UCSD-AML1 (cell line): ENCODE measurements at regions not wholly inside any gene's neighbourhood (a gene's known extent, or its start where the extent isn't known, plus 50 kb on each side); places are given as distances from the start of the nearest gene placed in this dataset.

ENCODE experiments used
- DNase-seq: peaks from one replicate; lab custom pipeline; 2025; ENCODE audit not compliant: unreplicated experiment; lab: John Stamatoyannopoulos, UW

DNA sequence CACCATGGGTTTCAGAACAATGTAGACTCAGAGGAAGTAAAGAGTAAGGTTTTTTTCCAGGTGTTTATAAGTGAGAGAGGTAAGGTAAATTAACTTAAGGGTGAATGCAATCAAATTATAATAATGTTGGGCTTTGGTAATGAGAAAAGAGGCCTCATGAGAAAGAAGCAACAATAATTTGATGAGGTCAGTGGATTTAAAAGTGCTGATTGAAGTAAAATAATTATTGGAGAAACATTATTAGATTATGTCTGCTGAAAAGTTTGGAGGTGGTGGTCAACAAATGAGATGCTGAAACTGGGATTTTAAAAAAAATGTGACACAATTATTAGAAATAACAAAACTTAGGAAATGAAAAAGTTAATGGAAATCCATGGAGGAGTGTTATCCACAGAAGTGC lies 187.4 kb upstream of the BRINP3 start:
- no peak for DNase-seq

DNA sequence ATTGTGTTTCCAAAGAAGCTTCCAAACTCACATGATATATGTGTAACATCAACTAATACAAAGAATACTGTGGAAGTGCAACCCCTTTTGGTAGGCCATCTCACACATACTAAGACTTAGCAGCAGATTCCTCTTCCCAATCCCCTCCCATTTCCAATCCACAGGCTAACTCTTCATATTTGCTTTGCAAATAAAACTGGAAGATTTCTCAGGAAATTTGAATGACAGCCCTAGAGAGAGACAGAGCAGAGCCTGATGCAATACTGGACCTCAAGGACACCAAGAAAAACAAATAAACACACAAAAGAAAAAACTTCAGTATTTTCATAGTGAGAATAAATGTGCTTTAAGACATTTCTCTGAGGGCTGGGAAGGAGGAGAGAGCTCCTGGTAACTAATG lies 190.2 kb upstream of the BRINP3 start:
- DNase-seq = no peak

DNA sequence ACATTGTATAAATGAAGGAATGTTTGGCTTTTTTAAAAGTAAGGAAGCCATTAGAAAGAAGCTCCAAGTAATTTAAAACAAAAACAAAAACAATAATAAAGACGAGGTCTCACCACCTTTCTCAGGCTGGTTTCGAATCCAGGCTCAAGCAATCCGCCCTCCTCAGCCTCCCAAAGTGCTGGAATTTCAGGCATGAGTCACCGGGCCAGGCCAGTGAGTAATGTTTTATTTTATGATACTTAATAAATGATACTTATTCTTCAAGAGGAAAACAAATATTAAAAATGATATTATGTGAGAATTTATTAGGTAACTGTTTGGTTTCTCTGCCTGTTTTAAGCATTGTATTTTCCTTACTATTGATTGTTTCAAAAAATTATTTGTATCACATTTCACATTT lies 201.4 kb upstream of the BRINP3 start:
- no peak for DNase-seq

DNA sequence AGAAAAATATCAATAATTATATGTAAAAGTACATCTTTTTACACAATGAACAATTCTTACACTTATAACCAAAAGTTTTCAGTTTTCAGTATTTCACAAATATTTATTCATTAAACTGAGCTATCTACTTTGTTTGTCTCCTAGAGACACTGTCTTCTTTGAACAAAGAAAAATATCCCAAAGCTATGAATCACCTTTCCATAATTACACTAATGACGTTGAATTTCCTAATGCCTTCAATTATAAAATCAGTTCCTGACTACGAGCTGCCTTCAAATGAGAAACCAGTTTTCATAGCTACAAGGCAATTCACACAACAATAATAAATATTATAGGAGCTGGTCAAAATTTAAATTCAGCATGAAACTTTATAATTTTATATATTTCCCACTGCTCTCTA lies 201.8 kb upstream of the BRINP3 start:
- DNase-seq = no peak

DNA sequence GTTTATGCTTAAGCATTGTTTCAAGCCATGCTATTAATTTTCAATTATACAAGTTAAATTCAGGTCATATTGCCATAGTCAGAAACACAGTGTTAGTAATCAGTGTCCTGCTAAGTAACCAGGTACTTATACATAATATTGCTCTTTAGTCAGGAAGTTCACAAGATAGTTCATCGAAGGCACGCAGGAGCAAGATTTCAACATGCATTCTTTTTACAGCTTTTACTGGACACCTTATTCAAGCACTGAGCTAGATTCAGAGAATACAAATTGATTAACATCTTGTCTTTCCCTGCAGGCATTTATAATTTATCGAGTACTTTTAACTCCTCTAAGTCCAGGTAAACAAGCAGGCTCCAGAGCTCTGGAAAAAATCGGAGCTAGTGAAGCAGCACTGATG lies 202.3 kb upstream of the BRINP3 start:
- DNase-seq = no peak

DNA sequence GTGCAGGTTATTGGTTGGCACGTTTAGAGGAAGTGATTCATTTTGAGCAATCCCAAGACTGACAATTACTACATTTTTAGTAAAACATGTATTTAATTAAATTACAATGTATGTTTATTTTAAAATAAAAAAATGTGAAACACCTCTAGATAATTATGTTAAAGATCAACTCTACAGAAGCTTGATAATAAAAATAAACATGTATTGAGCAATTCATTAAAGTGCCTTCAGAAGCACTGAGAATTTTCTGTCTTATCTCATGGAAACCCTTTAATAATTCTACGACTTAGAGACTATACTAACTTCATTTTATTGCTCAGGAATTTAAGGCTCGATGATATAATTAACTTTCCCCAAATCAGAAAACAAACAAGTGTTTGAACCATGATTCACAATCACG lies 208.0 kb upstream of the BRINP3 start:
- no peak for DNase-seq

DNA sequence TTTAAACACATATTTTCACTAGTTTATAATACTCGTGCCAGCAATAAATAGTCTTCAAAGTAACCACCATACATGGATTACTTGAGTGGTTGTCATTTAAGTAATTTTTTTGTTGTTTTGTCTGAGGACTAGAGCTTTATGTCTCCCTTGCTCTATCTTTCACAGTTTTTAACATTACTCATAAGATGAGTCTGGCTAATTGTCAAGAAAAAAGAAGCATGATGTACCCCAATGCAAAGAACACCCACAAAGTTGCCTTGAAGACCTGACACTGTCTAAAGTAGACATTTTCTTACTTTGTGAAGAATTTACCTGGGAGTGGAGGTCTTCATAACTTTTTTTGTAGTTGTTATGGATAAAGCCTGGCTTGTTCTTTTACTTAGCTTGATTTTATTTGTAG lies 210.4 kb upstream of the BRINP3 start:
- DNase-seq = no peak

DNA sequence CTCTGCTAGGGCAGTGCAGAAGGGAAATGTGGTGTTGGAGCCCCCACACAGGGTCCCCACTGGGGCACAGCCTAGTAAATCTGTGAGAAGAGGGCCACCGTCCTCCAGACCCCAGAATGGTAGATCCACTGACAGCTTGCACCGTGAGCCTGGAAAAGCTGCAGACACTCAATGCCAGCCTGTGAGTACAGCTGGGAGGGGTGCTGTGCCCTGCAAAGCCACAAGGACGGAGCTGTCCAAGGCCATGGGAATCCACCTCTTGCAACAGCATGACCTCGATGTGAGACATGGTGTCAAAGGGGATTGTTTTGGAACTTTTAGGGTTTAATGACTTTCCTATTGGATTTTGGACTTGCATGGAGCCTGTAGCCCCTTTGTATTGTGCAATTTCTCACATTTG lies 220.8 kb upstream of the BRINP3 start:
- peak; percentile 3 for DNase-seq

DNA sequence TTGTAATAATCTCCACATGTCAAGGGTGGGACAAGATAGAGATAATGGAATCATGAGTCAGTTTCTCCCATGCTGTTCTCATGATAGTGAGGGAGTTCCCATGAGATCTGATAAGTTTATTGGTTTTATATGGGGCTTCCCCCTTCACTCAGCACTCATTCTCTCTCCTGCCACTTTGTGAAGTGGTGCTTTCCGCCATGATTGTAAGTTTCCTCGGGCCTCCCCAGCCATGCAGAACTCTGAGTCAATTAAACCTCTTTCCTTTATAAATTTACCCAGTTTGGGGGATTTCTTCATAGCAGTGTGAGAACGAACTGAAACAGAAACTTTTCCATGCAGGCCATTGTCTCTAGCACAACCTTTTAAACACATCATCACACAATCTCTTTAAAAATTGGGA lies 221.5 kb upstream of the BRINP3 start:
- no peak for DNase-seq

DNA sequence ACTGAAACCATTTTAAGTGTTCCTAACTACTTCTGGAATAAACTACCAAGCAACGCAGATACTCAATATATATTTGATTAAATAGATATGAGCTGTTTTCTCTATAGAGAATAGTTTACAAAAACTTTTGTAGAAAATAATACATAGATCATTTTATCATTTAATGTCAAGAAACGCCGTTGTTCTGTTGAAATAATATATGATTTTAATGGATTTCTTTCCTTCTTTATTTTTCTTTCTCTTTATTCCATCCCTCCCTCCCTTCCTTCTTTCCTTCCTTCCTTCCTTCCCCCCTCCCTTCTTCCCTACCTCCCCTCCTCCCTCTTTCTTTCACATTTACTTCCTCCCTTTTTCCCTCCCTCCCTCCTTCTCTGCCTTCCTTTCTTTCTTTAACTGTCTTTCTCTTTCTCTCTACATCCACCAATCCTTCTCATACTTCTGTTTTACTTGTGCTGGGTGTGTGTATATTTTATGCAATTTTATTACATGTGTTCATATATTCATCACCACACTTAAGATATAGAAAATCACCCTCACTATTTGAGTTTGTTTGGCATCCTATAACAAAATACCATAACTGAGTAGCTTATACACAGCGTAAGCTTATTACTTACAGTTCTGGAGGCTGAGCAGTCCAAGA lies 230.9 kb upstream of the BRINP3 start:
- DNase-seq = no peak

DNA sequence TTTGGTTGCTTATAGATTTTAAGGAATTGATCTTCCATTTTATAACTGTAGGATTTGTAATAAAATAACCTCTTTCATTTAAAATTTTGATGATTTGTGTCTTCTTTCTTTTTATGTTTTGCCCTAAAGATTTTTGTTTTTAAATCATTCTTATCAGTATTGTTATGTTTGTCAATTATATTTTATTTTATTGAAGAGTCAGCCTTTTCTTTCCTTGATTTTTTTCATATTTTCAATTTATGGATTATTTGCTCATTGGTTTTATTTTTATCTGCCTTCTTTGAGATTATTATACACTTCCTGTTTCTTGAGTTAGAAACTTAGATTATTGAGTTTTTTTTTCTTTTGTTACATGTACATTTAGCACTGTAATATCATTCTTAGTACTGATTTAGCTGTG lies 233.4 kb upstream of the BRINP3 start:
- no peak for DNase-seq

DNA sequence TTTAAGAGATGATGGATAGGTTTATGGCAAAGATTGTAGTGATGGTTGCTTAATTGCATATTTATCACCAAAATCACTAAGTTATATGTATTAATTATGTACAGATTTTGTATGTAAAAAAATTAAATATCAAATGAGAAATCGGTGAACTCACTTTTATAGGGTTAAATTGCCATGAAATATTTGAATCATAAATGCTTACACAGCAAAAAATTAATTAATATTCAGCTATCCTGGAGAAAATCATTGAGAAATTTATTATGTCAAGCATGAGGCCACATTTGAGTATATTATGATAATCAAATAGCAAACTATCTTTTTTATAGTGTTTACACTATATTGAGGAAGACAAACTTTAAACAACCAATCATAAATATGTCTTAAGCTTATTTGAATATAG lies 239.4 kb upstream of the BRINP3 start:
- no peak for DNase-seq

DNA sequence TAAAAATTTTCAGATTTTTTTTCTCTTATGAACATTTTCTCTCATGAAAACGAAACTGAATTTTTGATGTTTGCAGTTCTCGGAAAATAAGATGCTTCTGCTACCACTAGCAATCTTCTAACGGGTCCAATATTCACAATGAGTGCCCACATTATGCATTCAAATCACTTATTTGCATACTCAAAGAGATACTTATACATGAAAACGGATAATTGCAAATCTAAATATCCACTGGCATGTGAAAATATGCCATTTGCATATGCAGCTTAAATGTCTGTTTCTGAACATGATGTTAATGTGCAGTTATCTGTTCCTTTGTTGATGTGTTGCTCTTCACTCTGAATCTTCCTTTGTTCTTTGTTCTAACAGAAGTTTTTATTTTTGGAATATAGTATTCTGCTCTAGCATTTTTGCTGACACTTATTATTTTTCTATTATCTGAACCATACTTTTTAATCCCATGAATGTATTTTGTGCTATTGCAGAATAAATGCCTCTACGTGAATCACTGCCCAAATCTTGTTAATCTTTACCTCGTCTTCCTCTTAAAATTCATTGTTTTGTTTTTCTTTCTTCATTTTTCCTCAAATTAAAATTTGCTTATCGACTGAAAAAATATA lies 259.4 kb upstream of the BRINP3 start:
- no peak for DNase-seq

DNA sequence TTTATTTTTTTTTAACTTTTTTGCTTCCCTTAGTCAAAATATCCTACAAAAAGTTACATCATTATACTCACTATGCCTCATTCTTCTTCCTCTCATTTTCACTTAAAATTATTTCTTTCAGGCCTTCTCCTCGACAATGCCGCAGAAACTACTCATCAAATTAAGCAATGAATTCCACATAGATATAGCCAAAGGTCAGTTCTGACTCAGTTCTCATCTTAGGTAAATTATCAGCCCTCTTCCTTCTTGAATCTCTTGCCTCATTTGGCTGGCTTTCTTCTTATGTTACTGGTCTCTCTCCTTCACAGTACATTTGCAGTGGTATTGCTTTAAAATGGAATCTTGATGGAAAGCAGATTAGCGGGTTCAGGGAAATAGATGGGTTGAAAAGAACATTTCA lies 260.7 kb upstream of the BRINP3 start:
- no peak for DNase-seq

DNA sequence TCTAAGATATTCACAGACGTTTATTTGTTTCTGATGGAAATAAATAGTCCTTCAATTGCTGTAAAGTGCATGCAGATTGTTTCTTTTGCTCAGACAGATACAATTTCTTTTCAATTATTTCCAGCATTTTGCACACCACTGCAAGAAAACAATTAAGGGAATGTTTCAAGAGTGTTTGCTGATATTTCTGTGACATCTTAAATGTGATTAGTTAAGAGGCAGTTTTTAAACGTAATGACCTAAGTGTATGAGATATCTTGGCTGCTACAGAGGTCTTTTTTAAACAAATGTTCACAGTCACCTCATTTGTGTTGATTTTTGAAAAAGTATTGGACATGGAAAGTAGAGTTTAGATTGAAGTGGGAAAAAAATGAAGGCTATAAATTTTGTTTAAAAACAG lies 262.3 kb upstream of the BRINP3 start:
- DNase-seq = no peak

DNA sequence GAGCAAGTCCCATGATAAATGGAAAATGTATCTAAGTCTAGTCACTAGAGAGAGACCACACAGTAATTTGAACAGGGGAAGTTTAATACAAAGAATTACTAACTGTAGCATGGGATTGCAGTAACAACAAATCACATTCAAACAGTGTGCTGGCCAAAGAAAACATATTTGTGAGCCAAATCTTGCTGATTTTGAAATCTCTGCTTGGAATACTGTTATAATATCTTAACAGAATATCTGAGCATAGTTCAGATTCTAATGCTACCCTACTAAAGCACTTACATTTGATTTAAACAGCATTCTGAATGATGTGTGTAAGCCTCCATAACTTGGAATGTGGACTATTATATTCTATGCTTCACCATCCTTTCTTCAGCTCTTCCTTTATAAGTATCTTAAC lies 270.0 kb upstream of the BRINP3 start:
- no peak for DNase-seq

DNA sequence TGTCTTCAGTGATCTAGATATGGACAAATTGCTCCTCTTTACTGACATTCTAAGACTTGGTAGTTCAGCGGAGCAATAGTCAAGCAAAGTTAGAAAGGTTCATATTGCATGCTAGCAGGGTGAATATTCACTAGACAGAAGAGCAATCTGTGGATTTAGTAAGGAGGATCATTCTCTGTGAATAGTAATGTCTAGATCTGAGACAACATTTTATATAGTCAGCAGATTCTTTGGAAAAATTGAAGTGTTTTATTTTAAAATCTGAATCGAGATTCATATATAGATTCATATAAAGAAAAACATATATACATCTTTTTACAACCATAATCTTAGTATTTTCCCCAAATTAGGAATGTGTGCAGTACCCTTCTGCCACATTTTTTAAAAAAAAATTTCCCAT lies 274.5 kb upstream of the BRINP3 start:
- DNase-seq = no peak

DNA sequence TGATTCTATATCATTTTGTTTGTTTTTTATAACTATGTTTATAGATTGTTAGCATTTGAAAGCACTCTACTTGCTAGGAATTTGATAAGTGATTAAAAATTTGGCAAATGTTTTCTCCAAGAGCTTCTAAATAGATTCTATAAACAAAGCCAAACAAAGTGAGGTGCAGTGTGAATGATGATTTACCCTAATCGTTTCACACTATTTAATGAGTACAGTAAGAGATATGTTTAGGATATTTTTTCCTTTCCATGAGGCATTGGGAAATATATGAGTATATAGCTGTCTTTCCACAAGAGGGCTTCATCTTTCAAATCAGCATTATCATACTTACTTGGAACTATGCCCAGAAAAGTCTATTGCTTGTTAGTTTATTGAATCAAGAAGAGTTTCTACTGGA lies 277.0 kb upstream of the BRINP3 start:
- no peak for DNase-seq

DNA sequence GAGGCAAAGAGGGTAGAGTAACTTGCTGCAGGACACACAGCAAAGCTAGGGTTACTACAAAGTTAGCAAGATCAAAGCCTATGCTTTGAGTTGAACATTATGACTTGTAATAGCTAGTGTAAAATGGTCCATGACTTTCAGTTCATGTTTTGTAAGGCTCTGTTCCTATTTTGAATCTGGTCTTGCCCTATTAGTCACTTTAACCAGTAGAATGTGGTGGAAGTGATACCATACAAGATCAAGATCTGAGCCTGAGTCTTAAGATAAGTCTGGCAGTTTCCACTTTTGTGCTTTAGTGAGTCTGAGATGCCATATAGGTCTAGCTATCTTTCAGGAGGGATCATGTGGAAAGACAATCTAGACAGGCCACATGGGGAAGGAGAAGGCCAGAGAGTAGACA lies 282.1 kb upstream of the BRINP3 start:
- DNase-seq = no peak

DNA sequence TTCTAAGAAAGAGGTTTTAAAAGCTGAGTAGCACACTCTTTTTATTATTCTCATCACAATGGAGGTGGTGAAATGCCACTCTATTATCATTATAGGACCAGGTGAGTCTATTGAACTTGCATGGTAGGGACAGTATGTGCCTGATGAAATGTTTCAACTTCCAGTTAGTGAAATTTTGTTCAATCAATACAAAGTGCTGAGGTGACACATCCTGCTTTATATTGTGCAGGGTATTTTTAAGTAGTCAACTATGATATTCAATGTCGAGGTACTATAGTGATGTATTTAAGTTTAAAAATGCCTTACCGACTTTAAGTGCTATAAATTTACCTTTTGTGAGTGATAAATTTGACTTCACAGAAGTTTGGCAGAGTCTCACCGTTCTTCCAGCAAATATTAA lies 284.7 kb upstream of the BRINP3 start:
- no peak for DNase-seq

DNA sequence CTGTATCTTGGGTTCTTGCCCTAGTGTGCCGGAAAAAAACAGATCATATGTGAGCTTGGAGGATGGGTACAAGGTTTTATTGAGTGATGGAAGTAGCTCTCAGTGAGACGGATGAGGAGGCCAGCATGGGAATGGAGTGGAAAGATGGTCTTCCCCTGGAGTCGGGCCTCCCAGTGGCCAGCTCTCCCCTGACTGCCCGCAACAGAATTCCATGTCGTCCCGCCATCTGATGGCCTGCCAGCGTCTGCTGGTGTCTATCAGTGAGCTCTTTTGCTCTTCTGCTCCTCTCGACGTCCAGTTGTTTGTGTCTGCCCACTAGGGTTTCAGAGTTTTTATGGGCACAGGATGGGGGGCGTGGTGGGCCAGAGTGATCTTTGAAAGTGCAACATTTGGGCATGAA lies 315.2 kb upstream of the BRINP3 start:
- DNase-seq = no peak

DNA sequence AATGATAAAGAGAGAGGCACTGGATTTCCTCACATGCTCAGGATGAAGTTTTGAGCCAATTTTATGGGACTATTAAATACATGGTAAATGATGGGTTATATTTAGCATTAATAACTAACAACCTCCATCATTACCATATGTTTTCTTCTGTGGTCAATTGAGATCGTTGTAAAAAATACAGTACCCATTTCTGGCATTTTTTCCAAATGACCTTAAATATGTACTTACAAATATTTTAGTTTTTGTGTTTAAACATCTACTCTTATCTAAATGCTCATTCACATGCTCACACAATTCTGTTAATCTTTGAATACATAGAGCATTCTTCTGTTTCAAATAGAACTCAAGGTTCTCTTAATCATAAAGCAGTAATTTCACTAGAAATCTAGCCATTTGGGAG lies 330.0 kb upstream of the BRINP3 start:
- DNase-seq = no peak

DNA sequence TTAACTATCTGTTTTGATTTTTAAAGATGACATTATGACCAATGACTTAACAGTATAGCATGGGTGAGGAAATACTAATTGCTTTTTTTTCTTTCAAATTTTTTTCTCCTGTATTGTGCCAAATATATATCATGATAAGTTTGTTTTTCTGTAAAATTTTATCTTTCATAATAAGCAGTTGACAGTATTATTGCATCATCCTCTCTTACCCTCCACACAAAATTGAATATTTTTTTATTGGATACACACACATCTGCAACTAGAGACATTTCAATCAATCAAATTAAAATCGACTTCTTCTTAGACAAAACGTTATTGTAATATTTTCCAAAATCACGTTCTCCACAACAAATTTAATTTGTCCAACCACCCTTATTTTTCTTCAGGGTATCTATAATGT lies 330.4 kb upstream of the BRINP3 start:
- no peak for DNase-seq
